ENCODE measurements at regions not wholly inside any gene's neighbourhood (a gene's known extent, or its start where the extent isn't known, plus 50 kb on each side); places are given as distances from the start of the nearest gene placed in this dataset.
A peak's percentile ranks its signal among the peaks of the same experiment; 100 is the strongest.

DNA sequence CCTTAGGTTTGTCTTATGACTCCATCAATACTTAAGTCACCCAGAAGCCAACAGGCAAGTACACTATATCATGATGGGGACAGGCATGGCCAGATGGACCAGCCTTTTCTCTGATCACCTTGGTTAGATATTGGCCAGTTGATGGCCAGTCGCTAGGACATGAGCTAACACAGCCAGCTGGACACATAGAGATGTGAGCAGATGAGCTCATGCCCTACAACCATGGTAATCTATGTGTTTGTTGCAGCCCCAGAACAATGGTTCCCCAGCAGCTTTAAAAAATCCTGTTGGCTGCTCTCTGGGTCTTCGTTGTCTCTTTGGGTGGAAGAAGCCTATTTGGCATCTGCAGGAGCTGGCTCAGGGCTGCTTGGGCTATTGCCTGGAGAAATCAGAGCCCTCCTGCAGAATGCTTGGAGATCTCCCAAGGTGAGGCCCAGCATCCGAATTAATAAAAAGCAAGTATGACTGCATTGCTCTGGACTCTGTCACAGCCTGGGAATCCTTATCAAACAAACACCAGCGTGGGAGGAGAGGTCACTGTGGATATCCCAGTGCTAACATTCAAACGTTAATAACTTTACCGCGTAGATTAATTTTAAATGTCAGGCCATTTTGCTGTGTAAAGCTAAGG lies 62.3 kb upstream of the KLHL29 start:
- H3K27me3 ChIP-seq = peaks cover 0 to 14% (median 0%) of the 10 kb centered on the region in 9 donors
- TF ChIP-seq POLR2A (IDR thresholded peaks at IDR 0.05) = no peak
- no peak for TF ChIP-seq CTCF (IDR thresholded peaks at IDR 0.05)
- peaks cover 0 to 7% (median 0%) of the 10 kb centered on the region in 12 donors for H3K4me1 ChIP-seq
- WGBS, 4 donors = 30 to 54% (median 50%) methylated on average over 6 to 7 of the region's 7 CpGs
- no peak overlapping the region for H3K4me3 ChIP-seq
- no peaks in the 10 kb centered on the region for H3K9me3 ChIP-seq
- DNase-seq (no peak), ATAC-seq (peak in 1 of 4 donors; percentile 32)
- no peaks in the 10 kb centered on the region for H3K36me3 ChIP-seq
- H3K27ac ChIP-seq = no peak overlapping the region
- intact Hi-C loops (cut with DNase I) = no loop called here

DNA sequence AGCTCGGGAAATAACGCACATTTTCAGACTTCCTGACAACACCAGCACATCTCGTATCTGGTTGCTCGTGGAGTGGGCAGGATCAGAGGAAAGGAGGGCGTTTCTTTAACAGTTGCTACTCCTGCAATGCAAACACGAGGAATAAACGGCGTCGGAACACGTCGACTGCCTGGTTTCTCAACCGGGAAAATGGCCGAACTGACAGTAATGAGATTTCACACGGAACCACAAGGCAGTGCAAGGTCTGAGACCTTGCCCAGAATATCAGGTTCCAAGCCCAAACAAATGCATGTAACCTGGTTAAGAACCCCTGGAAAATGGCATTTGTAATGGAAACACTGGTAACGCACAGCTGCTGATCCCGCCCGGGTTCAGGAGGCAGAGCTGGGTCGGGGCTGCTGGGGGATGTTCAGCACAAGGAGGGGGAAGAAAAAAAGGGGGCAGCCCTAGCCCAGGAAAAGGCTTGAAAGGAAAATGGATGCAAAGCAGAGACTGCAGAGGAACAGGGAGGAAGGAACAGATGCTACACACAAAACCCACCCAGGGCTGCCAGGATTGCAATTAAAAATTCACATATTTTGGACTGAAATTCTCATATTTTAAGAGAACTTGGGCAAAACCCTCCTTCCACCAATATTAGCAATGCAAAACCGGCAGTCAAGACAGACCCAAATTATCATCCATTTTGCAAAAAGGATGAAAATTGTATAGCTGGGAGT lies 61.6 kb upstream of the KLHL29 start:
- Histone ChIP-seq H3K9me3 (no peaks in the 10 kb centered on the region), H3K36me3 (no peaks in the 10 kb centered on the region), H3K4me3 (no peak overlapping the region), H3K27me3 (peaks cover 0 to 14% (median 0%) of the 10 kb centered on the region in 9 donors), H3K4me1 (peaks cover 0 to 7% (median 0%) of the 10 kb centered on the region in 12 donors), H3K27ac (no peak overlapping the region)
- 67 to 73% (median 71%) methylated on average over 19 of the region's 19 CpGs for whole genome bisulfite sequencing, 4 donors
- TF ChIP-seq POLR2A (IDR thresholded peaks at IDR 0.05) (no peak), CTCF (IDR thresholded peaks at IDR 0.05) (no peak)
- DNase-seq (no peak), ATAC-seq (no peak)
- intact Hi-C loops (cut with DNase I) = no loop called here

GRCh38 chr2:23323917-23324680 lies 60.9 kb upstream of the KLHL29 start:
- H3K4me1 ChIP-seq = peaks cover 0 to 7% (median 0%) of the 10 kb centered on the region in 12 donors
- H3K36me3 ChIP-seq = no peaks in the 10 kb centered on the region
- H3K9me3 ChIP-seq = no peaks in the 10 kb centered on the region
- TF ChIP-seq POLR2A (IDR thresholded peaks at IDR 0.05) = no peak
- no peak for TF ChIP-seq CTCF (IDR thresholded peaks at IDR 0.05)
- no peak overlapping the region for H3K27ac ChIP-seq
- ATAC-seq = no peak
- intact Hi-C loops (cut with DNase I) = no loop called here
- H3K4me3 ChIP-seq = no peak overlapping the region
- DNase-seq = no peak
- 87 to 90% (median 88%) methylated on average over 20 of the region's 20 CpGs for WGBS, 4 donors
- H3K27me3 ChIP-seq = peaks cover 0 to 14% (median 0%) of the 10 kb centered on the region in 9 donors

DNA sequence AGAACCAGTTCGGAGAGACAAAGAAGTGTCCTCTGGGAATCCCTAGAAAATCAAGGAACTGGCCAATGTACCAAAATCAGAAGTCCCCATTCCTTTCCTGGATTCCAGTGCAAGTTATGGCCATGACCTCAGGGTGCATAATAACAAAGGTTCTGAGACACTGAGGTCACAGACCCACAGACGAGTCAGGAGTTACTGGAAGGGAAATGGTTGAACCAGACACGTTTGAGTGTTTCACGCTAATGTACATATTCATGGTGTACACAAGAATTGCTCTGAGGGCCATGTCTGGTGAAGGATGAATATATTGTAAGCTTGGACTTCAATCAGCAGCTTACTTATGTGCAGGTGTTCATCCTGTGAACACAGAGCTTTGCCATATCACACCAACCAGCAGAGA lies 58.6 kb upstream of the KLHL29 start:
- DNase-seq (no peak), ATAC-seq (no peak)
- peaks cover 0 to 9% (median 6%) of the 10 kb centered on the region in 9 donors for H3K27me3 ChIP-seq
- H3K4me1 ChIP-seq = peaks cover 0 to 7% (median 0%) of the 10 kb centered on the region in 12 donors
- H3K27ac ChIP-seq = no peak overlapping the region
- intact Hi-C loops (cut with DNase I) = no loop called here
- no peak overlapping the region for H3K4me3 ChIP-seq
- no peaks in the 10 kb centered on the region for H3K36me3 ChIP-seq
- WGBS, 4 donors = 72 to 76% (median 74%) methylated on average over 4 of the region's 4 CpGs
- H3K9me3 ChIP-seq = no peaks in the 10 kb centered on the region
- TF ChIP-seq POLR2A (IDR thresholded peaks at IDR 0.05) (no peak), CTCF (IDR thresholded peaks at IDR 0.05) (no peak)

Measured in heart left ventricle (tissue), 16 donors.